ENCODE measurements at regions not wholly inside any gene's neighbourhood (a gene's known extent, or its start where the extent isn't known, plus 50 kb on each side); places are given as distances from the start of the nearest gene placed in this dataset.

DNA sequence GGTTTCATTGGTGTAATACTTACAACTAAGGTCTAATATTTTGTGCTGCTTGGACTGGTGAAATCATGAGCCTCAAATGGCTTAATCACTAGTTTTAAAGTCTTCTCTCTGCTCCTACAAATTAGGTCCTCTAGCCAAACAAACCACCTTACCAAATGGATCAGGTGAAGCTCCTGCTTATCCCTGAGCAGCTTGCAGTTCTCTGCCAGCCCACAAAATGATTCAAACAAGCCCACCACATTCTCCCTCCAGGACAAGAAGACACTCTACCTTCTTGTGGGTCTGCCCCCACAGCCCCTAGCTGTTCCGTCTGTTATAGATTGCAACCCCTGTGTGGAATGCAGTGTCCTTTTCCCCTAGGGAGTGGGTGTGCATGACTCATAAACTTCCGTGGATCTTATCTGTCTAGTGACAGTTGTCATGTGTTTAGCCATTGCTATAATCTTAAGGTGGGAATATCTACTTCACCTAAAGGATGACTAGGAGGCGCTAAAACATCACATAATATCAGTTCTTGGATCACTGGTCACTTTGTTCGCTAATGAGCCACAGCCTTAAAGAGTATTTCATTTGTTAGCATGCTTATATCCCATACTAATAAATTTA lies 940.5 kb upstream of the MANEA start:
- no peaks in the 10 kb centered on the region for H3K36me3 Mint-ChIP-seq
- no peaks in the 10 kb centered on the region for H3F3A ChIP-seq (ENCODE audit: low read depth)
- H3K4me1 Mint-ChIP-seq: peaks cover 5% of the 10 kb centered on the region
- TF ChIP-seq, protein P1, sequence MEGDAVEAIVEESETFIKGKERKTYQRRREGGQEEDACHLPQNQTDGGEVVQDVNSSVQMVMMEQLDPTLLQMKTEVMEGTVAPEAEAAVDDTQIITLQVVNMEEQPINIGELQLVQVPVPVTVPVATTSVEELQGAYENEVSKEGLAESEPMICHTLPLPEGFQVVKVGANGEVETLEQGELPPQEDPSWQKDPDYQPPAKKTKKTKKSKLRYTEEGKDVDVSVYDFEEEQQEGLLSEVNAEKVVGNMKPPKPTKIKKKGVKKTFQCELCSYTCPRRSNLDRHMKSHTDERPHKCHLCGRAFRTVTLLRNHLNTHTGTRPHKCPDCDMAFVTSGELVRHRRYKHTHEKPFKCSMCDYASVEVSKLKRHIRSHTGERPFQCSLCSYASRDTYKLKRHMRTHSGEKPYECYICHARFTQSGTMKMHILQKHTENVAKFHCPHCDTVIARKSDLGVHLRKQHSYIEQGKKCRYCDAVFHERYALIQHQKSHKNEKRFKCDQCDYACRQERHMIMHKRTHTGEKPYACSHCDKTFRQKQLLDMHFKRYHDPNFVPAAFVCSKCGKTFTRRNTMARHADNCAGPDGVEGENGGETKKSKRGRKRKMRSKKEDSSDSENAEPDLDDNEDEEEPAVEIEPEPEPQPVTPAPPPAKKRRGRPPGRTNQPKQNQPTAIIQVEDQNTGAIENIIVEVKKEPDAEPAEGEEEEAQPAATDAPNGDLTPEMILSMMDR (IDR thresholded peaks at IDR 0.05): peak; percentile 63
- TF ChIP-seq EZH2 (IDR thresholded peaks at IDR 0.05) (no peak), EZH2phosphoT487 (IDR thresholded peaks at IDR 0.05) (no peak)
- H3K27me3 Mint-ChIP-seq (ENCODE audit: insufficient read depth, low read depth): no peaks in the 10 kb centered on the region
- no peaks in the 10 kb centered on the region for H3K9me3 Mint-ChIP-seq
- H3K27me3 ChIP-seq: no peaks in the 10 kb centered on the region
- no peak overlapping the region for H3K4me2 ChIP-seq
- H3K27ac ChIP-seq: no peak overlapping the region
- no peak overlapping the region for H3K4me3 ChIP-seq
- no peak overlapping the region for H3K4me3 Mint-ChIP-seq
- no peaks in the 10 kb centered on the region for H4K20me1 ChIP-seq (ENCODE audit: low read depth)
- DNase-seq (ENCODE audit: low spot score): peak; percentile 60
- no peaks in the 10 kb centered on the region for H3K9me3 ChIP-seq (ENCODE audit: low read depth)
- H3K79me2 ChIP-seq (ENCODE audit: low read depth): no peaks in the 10 kb centered on the region
- H3K4me1 ChIP-seq: no peaks in the 10 kb centered on the region
- no peaks in the 10 kb centered on the region for H3K36me3 ChIP-seq
- H3K27ac Mint-ChIP-seq: peak overlapping the region; percentile 43
- no peak overlapping the region for H3K9ac ChIP-seq
- H2AFZ ChIP-seq (replicated peaks): peak overlapping the region; percentile 88

DNA sequence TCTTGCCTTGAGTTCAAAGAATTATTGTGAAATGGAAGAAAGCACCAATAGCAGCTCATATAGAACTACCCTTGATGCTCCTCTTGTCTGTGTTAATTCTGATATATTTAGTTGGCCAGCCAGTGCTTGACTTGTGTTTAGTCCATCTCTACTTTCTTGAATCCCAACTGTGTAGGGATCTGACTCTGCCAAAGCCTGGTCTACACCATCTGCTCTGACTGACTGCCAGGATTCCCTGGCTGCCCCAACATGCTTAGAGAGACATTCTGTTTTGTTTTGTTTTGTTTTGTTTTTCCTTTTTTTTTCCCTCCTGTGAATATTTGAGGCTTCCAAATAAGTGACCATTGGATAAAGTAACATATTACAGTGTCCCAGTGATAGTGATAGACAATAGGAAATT lies 953.7 kb upstream of the MANEA start:
- Histone ChIP-seq H4K20me1 (ENCODE audit: low read depth) (no peaks in the 10 kb centered on the region), H2AFZ (replicated peaks) (no peak overlapping the region), H3K4me3 (no peak overlapping the region), H3K27ac (no peak overlapping the region), H3K79me2 (ENCODE audit: low read depth) (no peaks in the 10 kb centered on the region), H3K9me3 (ENCODE audit: low read depth) (no peaks in the 10 kb centered on the region), H3K4me1 (no peaks in the 10 kb centered on the region), H3F3A (ENCODE audit: low read depth) (no peaks in the 10 kb centered on the region), H3K27me3 (no peaks in the 10 kb centered on the region), H3K4me2 (no peak overlapping the region), H3K36me3 (no peaks in the 10 kb centered on the region), H3K9ac (no peak overlapping the region)
- no peaks in the 10 kb centered on the region for H3K27me3 Mint-ChIP-seq (ENCODE audit: insufficient read depth, low read depth)
- no peaks in the 10 kb centered on the region for H3K4me1 Mint-ChIP-seq
- H3K36me3 Mint-ChIP-seq: no peaks in the 10 kb centered on the region
- no peak overlapping the region for H3K4me3 Mint-ChIP-seq
- no peak for DNase-seq (ENCODE audit: low spot score)
- no peak overlapping the region for H3K27ac Mint-ChIP-seq
- no peaks in the 10 kb centered on the region for H3K9me3 Mint-ChIP-seq
- TF ChIP-seq EZH2 (IDR thresholded peaks at IDR 0.05): no peak
- no peak for TF ChIP-seq EZH2phosphoT487 (IDR thresholded peaks at IDR 0.05)
- TF ChIP-seq, protein P1 (IDR thresholded peaks at IDR 0.05): no peak

DNA sequence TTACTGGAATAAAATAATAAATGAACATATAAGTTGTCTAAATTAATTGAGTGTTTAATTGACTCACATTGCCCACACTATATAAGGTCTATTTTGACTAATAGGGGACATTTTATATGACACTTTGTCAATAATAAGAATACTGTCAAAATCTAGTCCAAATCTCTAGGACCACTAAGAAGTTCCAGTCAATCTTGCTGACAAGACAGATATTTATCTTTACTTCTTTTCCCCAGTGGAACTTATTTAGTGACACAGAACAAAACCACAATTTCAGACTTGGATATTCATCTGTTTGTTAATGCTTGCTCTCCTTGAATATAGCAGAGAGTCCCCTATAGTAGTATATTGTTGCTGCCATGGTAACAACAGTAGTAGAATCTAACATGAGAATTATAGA lies 954.6 kb upstream of the MANEA start:
- no peak overlapping the region for H3K4me2 ChIP-seq
- no peak overlapping the region for H3K9ac ChIP-seq
- DNase-seq (ENCODE audit: low spot score): no peak
- H3K4me3 ChIP-seq: no peak overlapping the region
- no peak overlapping the region for H3K4me3 Mint-ChIP-seq
- TF ChIP-seq EZH2 (IDR thresholded peaks at IDR 0.05): no peak
- TF ChIP-seq EZH2phosphoT487 (IDR thresholded peaks at IDR 0.05): no peak
- TF ChIP-seq, protein P1 (IDR thresholded peaks at IDR 0.05): no peak
- no peaks in the 10 kb centered on the region for H3K36me3 Mint-ChIP-seq
- H3K9me3 Mint-ChIP-seq: no peaks in the 10 kb centered on the region
- no peak overlapping the region for H3K27ac Mint-ChIP-seq
- no peaks in the 10 kb centered on the region for H3K9me3 ChIP-seq (ENCODE audit: low read depth)
- no peaks in the 10 kb centered on the region for H4K20me1 ChIP-seq (ENCODE audit: low read depth)
- H3K36me3 ChIP-seq: no peaks in the 10 kb centered on the region
- no peaks in the 10 kb centered on the region for H3K4me1 ChIP-seq
- H3K27me3 Mint-ChIP-seq (ENCODE audit: insufficient read depth, low read depth): no peaks in the 10 kb centered on the region
- no peak overlapping the region for H3K27ac ChIP-seq
- no peaks in the 10 kb centered on the region for H3K79me2 ChIP-seq (ENCODE audit: low read depth)
- no peaks in the 10 kb centered on the region for H3K4me1 Mint-ChIP-seq
- H3K27me3 ChIP-seq: no peaks in the 10 kb centered on the region
- H2AFZ ChIP-seq (replicated peaks): no peak overlapping the region
- no peaks in the 10 kb centered on the region for H3F3A ChIP-seq (ENCODE audit: low read depth)

Measured in neural progenitor cell (in vitro differentiated cells).